ENCODE measurements at regions not wholly inside any gene's neighbourhood (a gene's known extent, or its start where the extent isn't known, plus 50 kb on each side); places are given as distances from the start of the nearest gene placed in this dataset.

GRCh38 chr4:95959182-95959581, 119.3 kb downstream of the PDHA2 start:
- no peak for TF ChIP-seq CTCF (IDR thresholded peaks at IDR 0.05; ENCODE audit: poor library complexity)
- no peak for TF ChIP-seq EZH2phosphoT487 (IDR thresholded peaks at IDR 0.05; ENCODE audit: low read depth, severe bottlenecking, unreplicated experiment)
